Liver (tissue), 3 donors: ENCODE measurements at regions not wholly inside any gene's neighbourhood (a gene's known extent, or its start where the extent isn't known, plus 50 kb on each side); places are given as distances from the start of the nearest gene placed in this dataset.

ENCODE experiments used
- EGR1 ChIP-seq, 2 donors: IDR thresholded peaks; 2 replicates each; pipeline ENCODE4 v1.6.1; 2016 to 2018; ENCODE audit warnings: antibody characterized with exemption in 2 of 2, low read depth in 2 of 2
- FOXA1 ChIP-seq: IDR thresholded peaks from 2 replicates; pipeline ENCODE4 v1.6.1; 2016; ENCODE audit warnings: antibody characterized with exemption
- HNF4A ChIP-seq, 2 donors: conservative IDR thresholded peaks; 2 replicates each; pipeline ENCODE4 v1.6.1; 2016; ENCODE audit warnings: antibody characterized with exemption in 2 of 2, mild to moderate bottlenecking in 2 of 2
- JUND ChIP-seq, 2 donors: IDR thresholded peaks; 2 replicates each; pipeline ENCODE4 v1.6.1; 2016; ENCODE audit warnings: antibody characterized with exemption in 2 of 2
- NR2F2 ChIP-seq: IDR thresholded peaks from 2 replicates; pipeline ENCODE4 v1.6.1; 2016; ENCODE audit warnings: antibody characterized with exemption
- RAD21 ChIP-seq, 2 donors: IDR thresholded peaks; 2 replicates each; pipeline ENCODE4 v1.6.1; 2016; ENCODE audit warnings: antibody characterized with exemption in 2 of 2, mild to moderate bottlenecking in 2 of 2
- REST ChIP-seq: IDR thresholded peaks from 2 replicates; pipeline ENCODE4 v1.6.1; 2016; ENCODE audit warnings: antibody characterized with exemption, mild to moderate bottlenecking
- SP1 ChIP-seq: IDR thresholded peaks from 2 replicates; pipeline ENCODE4 v1.6.1; 2018; ENCODE audit warnings: antibody characterized with exemption, mild to moderate bottlenecking
- TAF1 ChIP-seq: conservative IDR thresholded peaks from 2 replicates; pipeline ENCODE4 v1.6.1; 2016; ENCODE audit warnings: antibody characterized with exemption, mild to moderate bottlenecking
- YY1 ChIP-seq: IDR thresholded peaks from 2 replicates; pipeline ENCODE4 v1.6.1; 2016; ENCODE audit warnings: antibody characterized with exemption, mild to moderate bottlenecking
- TF ChIP-seq, protein P1 (sequence below): fragments of 150-350 bp; IDR thresholded peaks from 2 replicates; pipeline ENCODE4 v1.5.1; 2017; ENCODE audit warnings: improper control_type of control experiment, low read depth, low read length; ENCODE audit not compliant: missing input control
- TF ChIP-seq, protein P2 (sequence below): IDR thresholded peaks from 2 replicates; pipeline ENCODE4 v1.6.1; 2016; ENCODE audit warnings: antibody characterized with exemption
- TF ChIP-seq, protein P3 (sequence below): IDR thresholded peaks from 2 replicates; pipeline ENCODE4 v1.6.1; 2016; ENCODE audit warnings: antibody characterized with exemption
- TF ChIP-seq, protein P4 (sequence below): IDR thresholded peaks from 2 replicates; pipeline ENCODE4 v1.6.1; 2016; ENCODE audit warnings: antibody characterized with exemption
- donor health status: healthy.
- donor health status: healthy.

DNA sequence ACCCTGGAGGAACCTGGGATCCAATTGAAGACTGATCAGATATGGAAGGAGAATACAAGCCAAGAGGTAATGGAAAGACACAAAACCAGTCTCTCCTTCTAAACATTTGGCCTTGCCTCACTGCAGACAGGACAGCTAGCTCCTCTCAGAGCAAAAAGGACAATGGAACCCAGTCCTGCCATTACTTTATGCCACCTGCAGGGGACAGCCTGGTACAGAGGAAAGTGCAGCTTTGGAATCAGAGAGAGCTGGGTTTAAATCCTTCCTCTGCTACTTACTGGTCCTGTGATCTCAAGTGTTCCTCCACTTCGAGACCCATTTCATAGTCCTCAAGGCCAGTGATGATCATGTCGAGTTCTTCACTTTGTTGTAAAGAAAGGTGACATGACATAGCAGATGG is 159.4 kb upstream of the SMAD3 start:
- TF ChIP-seq, protein P1, sequence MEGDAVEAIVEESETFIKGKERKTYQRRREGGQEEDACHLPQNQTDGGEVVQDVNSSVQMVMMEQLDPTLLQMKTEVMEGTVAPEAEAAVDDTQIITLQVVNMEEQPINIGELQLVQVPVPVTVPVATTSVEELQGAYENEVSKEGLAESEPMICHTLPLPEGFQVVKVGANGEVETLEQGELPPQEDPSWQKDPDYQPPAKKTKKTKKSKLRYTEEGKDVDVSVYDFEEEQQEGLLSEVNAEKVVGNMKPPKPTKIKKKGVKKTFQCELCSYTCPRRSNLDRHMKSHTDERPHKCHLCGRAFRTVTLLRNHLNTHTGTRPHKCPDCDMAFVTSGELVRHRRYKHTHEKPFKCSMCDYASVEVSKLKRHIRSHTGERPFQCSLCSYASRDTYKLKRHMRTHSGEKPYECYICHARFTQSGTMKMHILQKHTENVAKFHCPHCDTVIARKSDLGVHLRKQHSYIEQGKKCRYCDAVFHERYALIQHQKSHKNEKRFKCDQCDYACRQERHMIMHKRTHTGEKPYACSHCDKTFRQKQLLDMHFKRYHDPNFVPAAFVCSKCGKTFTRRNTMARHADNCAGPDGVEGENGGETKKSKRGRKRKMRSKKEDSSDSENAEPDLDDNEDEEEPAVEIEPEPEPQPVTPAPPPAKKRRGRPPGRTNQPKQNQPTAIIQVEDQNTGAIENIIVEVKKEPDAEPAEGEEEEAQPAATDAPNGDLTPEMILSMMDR: no peak
- TF ChIP-seq FOXA1 (no peak), YY1 (no peak), REST (no peak), SP1 (no peak), EGR1 (IDR thresholded peaks at IDR 0.05; ENCODE audit: low read depth in 2 of 2) (no peak), TAF1 (no peak), JUND (IDR thresholded peaks at IDR 0.05) (no peak), HNF4A (conservative IDR thresholded peaks at IDR 0.05) (no peak), RAD21 (IDR thresholded peaks at IDR 0.05) (no peak), NR2F2 (no peak)
- TF ChIP-seq, protein P2, sequence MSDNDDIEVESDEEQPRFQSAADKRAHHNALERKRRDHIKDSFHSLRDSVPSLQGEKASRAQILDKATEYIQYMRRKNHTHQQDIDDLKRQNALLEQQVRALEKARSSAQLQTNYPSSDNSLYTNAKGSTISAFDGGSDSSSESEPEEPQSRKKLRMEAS: no peak
- TF ChIP-seq, protein P3, sequence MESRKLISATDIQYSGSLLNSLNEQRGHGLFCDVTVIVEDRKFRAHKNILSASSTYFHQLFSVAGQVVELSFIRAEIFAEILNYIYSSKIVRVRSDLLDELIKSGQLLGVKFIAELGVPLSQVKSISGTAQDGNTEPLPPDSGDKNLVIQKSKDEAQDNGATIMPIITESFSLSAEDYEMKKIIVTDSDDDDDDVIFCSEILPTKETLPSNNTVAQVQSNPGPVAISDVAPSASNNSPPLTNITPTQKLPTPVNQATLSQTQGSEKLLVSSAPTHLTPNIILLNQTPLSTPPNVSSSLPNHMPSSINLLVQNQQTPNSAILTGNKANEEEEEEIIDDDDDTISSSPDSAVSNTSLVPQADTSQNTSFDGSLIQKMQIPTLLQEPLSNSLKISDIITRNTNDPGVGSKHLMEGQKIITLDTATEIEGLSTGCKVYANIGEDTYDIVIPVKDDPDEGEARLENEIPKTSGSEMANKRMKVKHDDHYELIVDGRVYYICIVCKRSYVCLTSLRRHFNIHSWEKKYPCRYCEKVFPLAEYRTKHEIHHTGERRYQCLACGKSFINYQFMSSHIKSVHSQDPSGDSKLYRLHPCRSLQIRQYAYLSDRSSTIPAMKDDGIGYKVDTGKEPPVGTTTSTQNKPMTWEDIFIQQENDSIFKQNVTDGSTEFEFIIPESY: no peak
- TF ChIP-seq, protein P4, sequence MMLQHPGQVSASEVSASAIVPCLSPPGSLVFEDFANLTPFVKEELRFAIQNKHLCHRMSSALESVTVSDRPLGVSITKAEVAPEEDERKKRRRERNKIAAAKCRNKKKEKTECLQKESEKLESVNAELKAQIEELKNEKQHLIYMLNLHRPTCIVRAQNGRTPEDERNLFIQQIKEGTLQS: no peak
